ACHN (cell line): ENCODE measurements at regions not wholly inside any gene's neighbourhood (a gene's known extent, or its start where the extent isn't known, plus 50 kb on each side); places are given as distances from the start of the nearest gene placed in this dataset.
"Not testable (repeated sequence)": the region's sequence is repeated elsewhere in the genome, so short reads cannot be mapped to it uniquely, and the experiment has no call there.

Source experiments
- DNase-seq: peaks from one replicate; pipeline ENCODE4 v3.0.0-alpha.2; 2015
- in situ Hi-C: cut with HindIII; loops from 2 replicates; pipeline ENCODE4 v1.10.0; 2017; ENCODE audit warnings: low sequenced_read_pairs, low pct_ligation_motif_present, low pct_unique_long_range_greater_than_20kb

DNA sequence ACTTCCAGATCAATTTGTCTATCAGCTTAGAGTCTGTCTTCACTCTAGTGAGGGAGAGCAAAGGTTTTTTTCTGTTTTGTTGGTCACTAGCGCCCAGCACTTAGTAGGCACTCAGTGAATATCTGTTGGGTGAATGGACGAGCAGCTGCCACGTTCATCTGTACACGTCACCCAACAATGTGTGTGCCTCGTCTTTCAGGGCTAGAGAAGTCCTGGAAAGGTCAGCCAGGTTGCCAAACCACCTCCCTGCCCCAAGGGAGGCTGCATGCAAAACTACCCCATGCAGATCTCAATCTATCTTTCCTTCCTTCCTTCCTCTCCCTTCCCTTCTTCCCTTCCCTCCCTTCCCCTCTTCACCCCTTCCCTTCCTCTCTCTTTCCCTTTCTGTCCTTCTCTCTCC lies 340.9 kb downstream of the SOX9 start:
- in situ Hi-C loops, result no loop called here
- DNase-seq, result no peak

DNA sequence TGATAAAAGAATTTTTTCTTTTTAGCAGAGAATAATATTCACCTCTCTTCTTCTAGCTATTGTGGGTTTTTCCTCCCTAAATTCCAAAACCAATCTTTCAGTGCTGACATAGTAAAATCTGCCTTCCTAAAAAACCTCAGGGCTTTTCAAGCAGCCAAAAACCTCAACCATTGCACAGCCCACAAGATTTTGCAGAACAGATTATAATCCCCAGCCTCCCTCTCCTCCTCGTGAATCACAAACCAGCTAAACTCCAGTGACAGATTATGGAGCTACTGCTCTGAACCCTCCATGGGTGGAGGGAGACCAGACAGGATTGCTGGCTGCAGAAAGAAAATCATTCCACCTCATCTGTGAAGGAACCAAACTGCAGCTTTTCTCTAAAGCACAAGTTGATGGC lies 341.6 kb downstream of the SOX9 start:
- no peak for DNase-seq
- in situ Hi-C loops, result no loop called here

DNA sequence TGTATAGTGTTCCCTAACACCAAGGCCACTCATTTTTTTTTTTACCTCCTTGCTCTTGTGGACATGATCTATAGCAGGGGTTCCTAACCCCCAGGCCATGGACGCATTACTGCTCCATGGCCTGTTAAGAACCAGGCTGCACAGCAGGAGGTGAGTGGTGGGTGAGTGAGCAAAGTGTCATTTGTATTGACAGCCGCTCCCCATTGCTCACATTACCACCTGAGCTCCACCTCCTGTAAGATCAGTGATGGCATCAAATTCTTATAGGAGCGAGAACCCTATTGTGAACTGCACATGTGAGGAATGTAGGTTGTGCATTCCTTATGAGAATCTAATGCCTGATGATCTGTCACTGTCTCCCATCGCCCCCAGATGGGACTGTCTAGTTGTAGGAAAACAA lies 342.0 kb downstream of the SOX9 start:
- in situ Hi-C loops, result no loop called here

DNA sequence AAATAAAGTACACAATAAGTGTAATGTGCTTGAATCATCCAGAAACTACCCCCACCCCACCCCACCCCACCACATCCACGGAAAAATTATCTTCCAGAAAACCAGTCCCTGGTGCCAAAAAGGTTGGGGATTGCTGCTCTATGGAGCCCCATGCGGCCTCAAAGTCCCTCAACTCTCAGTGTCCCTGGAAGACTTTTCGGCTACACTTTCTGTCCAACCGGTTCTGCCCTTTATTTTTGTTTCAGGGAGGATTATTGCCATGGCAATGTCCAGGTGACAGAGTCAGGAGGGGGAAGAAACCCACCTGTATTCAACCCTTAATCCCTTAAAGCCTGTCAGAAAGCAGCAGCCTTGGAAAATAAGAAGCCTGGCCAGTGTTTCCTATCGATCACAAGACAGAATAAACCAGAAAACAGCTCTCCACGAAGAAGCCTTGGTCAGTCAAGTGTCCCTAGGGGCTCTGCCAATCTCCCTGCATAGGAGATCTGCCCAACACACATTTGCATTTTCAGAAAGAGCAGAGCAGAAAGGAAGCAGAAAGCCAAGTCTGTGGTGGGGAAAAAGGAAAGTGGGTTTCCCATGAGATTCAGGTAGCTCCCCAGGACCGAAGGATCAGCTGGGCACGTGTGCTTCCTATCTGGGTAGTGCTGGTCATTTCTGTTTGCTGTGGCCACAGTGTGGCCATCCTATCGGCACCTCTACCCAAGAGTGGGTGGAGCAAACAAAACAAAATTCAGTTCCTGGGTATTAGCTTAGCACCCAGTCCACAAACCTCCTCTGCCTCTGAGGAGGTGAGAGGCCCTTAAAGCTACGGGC lies 342.7 kb downstream of the SOX9 start:
- in situ Hi-C loops, result no loop called here

More for the DNA sequence above, 342.0 kb downstream of the SOX9 start:
- DNase-seq, result no peak

DNA sequence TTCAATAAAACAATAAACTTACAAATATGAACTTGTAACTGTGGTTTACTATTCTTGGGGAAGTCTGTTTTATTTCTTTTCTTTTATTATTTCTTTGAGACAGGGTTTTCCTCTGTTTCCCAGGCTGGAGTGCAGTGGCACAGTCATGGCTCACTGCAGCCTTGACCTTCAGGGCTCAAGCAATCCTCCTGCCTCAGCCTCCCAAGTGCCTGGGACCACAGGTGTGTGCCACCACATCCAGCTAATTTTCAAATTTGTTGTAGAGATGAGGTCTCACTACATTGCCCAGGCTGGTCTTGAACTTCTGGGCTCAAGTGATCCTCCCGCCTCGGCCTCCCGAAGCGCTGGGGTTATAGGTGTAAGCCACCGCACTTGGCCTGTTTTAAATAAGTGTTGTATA lies 343.4 kb downstream of the SOX9 start:
- DNase-seq, in situ Hi-C loops: not testable (repeated sequence)

More for the DNA sequence above, 342.7 kb downstream of the SOX9 start:
- DNase-seq, result no peak

DNA sequence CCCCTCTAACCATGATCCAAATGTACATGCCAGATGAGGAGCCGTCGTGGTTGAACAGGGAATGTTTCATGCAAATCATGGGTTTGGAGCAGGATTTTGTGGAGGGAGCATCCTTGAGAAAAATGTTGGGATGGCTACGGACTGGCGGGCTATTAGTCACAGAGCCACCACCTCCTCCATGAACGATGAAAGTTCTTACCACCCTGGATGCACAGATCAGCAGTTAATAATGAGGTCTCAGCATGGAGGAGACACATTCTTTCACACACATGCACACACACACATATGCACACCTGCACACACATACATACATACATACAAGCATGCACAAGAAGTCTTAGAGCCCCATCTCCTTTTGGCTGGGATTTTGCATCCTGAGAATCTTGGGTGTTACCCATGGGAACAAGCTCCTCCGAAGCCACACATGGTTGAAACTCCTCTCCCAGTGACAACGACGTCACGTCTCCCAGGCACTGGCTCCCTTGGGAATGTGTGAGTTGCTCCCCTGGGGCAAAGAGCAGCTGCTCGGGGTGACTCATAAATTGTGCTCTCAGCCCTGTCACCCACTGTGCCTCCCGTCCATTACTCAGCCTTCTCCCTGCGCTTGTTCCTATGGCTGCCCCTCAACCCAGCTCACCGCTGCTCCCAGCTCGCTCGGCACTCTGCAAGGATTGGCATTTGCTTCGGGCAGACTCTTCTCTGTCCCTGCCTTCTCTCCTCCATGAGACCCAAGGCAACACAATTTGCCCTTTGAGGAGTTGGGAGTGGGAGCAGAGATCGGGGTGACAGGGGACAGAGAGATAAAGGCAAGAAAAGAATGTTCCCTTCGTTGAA lies 344.6 kb downstream of the SOX9 start:
- in situ Hi-C loops, result no loop called here
- DNase-seq, result peak; percentile 96

DNA sequence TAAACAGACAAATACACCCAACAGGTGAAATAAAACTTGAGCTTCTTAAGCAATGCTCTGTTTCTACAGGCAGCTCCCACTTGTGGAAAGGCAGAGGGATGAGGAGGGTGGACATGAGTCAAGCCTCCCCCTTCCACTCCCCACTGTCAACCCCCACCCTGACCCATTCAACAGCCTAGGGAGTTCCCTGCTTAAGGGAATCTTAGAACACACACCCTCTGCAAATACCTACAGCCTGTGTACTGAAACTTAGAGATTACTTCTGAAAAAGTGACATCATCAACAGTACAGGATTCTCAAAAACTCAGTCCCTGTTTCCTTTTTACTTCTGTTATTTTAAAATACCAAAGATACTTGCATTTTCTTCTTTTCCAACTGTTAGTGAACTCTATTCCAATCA lies 345.4 kb downstream of the SOX9 start:
- in situ Hi-C loops, result no loop called here
- DNase-seq, result peak; percentile 74

DNA sequence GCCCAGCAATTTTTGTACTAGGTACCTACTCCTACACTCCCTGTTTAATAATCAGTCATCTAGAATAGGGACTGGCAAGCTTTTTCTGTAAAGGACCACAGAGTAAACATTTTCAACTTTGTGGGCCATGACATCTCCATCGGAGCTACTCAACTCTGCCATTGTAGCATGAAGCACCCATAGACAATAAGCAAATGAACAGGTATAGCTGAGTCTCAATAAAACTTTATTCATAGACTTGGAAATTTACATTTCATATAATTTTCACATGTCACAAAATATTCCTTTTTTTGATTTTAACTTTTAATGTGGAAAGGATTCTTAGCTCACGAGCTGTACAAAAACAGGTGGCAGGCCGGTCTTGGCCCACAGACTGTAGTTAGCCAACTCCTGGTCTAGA lies 345.8 kb downstream of the SOX9 start:
- no peak for DNase-seq
- in situ Hi-C loops, result no loop called here

DNA sequence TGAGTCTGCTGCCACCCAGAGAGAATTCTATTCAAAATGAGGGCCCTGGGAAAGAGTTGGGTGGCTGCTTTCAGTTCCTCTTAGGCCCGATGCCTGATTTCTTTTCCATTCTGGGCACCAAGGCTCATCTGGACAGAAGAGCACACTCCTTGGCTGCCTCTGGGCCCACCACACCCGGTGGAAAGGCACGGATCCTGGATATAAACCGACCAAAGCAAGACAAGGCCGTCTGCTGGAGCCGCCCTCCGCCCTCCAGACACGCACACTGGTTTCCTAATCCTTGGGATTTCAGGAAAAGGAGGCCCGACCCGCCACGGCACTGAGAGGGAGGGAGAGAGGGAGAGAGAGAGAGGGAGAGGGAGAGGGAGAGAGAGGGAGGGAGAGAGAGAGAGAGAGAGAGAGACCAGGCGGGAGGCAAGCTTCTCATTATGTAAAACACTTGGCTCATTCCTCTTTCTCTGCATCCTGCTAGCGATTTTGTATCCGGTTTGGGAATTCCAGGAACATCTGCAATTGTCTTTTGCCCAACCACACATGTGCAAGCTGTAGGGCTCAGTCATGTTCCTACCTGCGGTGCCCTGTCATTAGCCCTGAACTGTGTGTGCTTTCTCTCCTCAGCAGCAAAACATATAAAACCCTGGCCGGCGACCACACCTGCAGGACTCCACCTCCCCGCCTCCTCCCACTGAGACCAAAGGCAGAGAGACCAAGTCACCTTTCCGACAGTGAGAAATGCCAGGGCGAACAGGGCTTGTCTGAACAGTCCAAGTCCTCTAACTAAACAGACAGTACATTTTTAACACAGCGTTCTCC lies 347.2 kb downstream of the SOX9 start:
- DNase-seq, result no peak
- in situ Hi-C loops, result no loop called here

DNA sequence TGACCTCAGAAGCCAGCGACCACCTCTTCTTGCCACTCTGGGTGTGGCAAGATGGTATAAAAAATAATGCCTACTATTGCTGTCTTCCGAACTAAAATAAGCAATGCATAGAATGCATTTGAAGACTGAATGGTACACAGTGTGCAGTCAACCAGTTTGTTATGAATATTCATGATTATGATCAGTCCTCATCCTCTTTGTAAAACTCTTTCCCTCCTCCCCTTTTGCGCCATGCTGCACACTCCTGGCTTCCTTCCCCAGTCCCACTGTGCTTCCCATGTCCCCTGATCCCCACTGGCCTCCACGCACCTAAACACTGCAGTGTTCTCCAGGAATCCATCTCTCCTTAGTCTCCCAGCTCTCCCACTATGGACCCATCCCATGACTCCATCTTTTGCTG lies 348.0 kb downstream of the SOX9 start:
- DNase-seq, result no peak
- in situ Hi-C loops, result no loop called here

DNA sequence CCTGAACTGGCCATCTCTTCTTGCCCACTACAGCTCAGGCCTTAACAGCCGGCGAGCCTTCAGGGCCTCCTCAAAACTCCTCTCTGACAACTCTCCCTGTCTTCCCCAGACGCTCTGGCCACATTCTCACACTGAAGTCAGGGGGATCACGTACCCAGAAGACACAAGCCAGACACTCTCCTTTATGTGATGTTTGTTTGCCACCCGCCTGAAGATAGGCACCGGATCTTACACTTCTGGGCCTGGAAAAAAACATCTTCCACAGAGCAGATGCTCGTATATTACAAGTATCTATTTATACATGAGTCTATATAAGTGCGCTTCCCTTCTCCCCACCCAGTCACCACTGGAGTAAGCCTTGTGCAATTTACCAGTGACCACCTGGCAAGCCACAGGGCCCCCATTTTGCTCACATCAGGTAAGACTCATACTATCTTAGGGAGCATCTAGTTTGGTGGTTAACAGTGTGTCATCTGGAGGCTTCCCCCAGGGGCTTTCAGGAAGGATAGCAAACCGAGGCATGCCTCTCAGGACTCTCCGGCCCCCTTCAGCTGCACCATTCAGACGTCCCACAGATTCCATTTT lies 349.4 kb downstream of the SOX9 start:
- in situ Hi-C loops, result no loop called here
- DNase-seq, result no peak

DNA sequence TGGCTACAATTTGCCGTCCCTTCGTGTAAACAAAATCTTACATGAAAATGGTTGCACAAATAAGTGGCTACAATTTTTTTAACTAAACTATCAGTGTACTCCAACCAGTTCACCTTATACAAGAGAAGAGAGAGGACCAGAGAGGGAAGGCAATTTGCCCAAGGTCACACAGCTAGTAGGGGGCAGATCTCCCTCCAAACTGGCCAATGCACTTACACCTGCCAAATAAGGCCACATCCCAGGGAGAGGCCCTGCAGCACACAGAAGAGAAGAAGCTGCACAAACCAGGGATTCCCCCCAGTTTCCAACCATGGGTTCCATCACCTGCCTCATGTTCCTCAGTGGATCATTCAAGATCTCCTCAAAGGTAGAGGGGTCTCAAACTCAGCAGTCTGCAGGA lies 349.9 kb downstream of the SOX9 start:
- in situ Hi-C loops, result no loop called here
- DNase-seq, result no peak

DNA sequence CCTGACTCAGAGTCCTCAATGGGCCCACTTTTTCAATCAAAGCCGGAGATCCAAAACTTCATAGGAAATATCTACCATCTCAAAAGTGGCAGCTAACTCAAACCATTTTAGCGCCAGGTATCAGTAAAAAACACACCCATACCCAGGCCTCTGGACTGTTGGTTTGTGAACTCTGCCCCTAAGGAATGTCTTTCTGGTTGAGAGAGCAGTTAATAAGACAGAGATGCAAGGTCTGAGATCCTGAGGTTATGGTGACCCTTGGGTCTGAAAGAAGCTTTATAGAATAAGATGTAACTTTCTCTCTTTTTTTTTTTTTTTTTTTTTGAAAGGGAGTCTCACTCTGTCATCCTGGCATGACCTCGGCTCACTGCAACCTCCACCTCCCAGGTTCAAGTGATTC lies 350.5 kb downstream of the SOX9 start:
- DNase-seq, result peak; percentile 32
- in situ Hi-C loops, result no loop called here

DNA sequence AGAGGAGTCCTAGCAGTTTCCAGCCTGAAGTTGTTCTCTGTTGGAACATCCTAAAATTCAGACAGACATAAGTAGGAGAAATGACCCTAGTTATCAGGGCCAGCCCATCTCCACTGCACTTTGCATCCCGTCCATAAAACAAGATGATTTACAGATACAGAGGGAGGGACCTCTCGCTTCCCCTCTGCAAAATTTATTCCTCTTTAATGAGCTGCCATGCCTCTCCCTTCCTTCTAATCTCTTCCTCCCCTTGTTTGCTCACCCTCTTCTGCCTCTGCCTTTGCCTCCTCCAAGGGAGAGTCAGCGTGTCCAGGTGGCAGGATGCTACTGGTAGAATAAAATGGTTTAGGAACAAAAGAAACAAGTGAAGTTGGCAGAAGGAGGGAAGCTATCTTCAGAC lies 351.3 kb downstream of the SOX9 start:
- DNase-seq, result no peak
- in situ Hi-C loops, result no loop called here

DNA sequence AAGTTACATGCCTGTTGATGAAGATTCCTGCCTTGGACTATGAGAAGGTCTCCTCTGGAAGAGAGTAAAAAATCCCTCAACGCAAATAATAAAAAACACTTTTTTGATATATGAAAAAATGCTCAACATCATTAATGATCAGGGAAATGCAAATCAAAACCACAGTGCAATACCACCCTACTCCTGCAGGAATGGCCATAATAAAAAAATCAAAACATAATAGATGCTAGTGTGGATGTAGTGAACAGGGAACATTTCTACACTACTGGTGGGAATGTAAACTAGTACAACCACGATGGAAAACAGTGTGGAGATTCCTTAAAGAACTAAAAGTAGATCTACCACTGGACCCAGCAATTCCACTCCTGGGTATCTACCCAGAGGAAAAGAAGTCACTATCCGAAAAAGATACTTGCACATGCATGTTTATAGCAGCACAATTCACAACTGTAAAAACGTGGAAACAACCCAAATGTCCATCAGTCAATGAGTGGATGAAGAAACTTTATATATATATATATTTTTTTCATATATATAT lies 352.1 kb downstream of the SOX9 start:
- in situ Hi-C loops, DNase-seq: not testable (repeated sequence)

DNA sequence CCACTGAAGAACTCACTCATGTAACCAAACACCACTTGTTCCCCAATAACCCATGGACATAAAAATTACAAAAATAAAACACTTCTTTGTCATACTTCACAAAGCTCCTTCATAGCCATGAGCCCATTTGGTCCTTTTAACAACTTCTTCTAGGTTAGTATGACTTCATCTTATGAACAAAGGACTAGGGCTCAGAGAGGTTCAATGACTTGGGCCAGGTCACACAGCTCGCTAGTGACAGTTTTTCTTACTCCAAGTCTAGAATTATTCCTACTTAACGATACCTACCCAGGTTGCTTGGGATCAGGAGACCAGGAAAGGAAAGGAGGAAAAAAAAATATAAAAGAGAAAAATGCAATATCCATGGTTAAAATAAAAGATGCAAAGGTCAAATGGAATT lies 353.4 kb downstream of the SOX9 start:
- DNase-seq, result no peak
- in situ Hi-C loops, result no loop called here

DNA sequence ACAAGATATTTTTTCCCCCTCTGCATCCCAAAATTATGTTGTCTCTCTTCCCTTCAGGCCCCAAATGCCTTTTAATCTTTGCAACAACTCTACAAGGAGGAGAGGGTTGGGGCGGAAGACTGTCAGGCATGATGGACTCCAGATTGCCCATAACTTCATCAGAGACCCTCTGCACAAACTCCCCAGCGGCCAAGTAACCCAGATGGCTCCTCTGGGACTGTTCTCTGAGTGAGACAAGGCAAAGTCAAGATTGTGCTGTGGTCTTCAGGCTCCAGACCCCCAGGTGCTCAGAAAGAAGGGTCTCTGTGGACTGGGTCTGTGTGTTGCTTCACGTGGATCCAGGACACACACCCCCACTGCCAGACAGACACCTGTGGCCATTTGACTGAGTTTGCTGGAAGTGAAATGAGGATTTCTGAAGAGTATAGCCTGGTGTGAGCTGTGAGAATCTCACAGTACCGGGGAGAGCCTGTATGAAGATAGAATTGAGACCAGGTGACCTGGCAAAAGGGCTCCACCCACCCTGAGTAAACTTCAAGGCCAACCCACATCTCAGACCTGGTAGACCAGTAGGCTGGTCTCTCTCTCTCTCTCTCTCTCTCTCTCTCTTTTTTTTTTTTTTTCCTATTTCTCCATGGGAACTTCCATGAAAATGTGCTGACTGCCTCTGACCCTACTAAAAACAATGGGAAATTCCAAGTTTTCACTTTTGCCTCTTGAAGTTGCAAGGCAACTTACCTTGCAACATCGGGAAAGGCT lies 354.1 kb downstream of the SOX9 start:
- in situ Hi-C loops, result no loop called here
- DNase-seq, result no peak

DNA sequence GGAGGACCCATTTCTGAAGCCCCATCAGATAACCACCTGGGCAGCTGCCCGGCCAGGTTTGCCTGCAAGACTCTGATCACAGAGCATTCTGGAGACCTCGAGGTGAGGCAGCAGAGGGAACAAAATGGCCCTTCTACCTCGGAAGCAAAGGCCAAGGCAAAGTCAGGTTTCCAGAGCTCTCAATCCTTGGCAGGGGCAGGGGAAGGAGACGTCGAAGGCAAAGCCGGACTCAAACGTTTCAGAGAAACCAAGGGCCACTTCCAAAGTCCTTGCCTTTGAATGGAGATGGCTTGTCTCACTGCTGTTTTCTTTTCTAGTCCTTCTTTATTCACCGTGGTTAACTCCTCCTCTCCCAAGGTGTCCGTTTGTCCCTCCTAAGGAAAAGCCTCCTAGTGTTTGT lies 355.3 kb downstream of the SOX9 start:
- no peak for DNase-seq
- in situ Hi-C loops, result no loop called here
